ENCODE measurements at regions not wholly inside any gene's neighbourhood (a gene's known extent, or its start where the extent isn't known, plus 50 kb on each side); places are given as distances from the start of the nearest gene placed in this dataset.

DNA sequence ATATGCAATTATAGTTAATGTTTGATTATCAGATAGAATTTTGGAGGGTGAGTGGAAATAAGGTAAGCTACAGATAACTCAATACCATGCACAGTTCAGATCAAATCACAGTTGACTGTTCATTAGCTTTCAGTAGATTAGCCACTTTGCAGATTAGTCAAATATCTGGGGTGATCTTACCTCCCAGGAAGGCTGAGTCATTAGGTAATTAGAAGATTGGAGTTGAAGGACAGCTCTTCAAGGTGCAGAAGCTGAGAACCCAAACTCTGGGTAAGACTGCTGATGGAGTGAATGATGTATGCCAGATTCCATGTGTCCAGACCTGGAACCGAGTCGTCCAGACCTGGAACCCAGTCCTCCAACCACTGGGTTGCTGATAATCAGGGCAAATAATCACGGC is 262.8 kb upstream of the UBE2E3 start:
- no peak for TF ChIP-seq EZH2phosphoT487 (IDR thresholded peaks at IDR 0.05; ENCODE audit: insufficient read depth, low read depth)
- TF ChIP-seq EZH2 (IDR thresholded peaks at IDR 0.05; ENCODE audit: insufficient read depth, poor library complexity, severe bottlenecking) = no peak
